ENCODE measurements at regions not wholly inside any gene's neighbourhood (a gene's known extent, or its start where the extent isn't known, plus 50 kb on each side); places are given as distances from the start of the nearest gene placed in this dataset.

DNA sequence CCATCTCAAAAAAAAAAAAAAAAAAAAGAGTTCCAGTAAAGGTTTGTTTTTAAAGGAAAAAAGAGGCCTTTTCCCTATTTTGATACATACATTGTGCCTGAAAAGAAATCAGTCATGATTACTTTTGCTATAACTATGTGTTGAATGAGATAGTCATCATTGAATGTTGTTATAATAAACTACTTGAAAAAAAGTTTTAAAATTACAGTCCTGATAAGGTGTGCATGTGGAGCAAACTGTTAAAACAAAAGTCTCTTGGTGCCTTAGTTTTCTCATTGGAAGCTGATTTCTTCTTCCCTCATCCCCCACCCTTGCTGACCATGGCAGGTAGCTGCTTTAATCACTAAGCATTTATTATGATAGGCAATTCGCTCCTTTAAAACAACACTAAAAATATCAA is 172.3 kb upstream of the TBCA start:
- H3K4me3 ChIP-seq (ENCODE audit: low read depth in 1 of 2, low read length in 2 of 2) = no peak overlapping the region
- H3K4me1 ChIP-seq (ENCODE audit: control insufficient read depth in 1 of 2, insufficient read depth in 2 of 2, low read length in 2 of 2) = no peaks in the 10 kb centered on the region

DNA sequence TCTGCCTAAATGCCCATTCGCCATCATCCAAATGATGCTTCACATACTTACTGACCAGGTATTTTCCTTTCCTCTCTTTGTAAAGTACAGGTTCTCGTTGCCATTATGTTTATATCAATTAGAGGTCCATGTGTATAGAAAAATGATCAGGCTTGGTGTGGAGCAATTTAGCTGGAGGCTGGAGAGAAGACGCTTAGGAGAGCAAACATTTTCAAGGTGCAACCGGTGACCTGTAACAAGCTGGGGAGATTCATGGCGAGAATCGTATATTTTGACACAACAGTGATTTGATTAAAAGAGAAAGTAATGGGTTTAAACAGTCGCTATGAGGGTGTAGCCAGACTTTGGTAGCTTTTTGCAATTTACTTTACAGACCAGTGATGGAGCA is 170.9 kb upstream of the TBCA start:
- no peak overlapping the region for H3K27ac ChIP-seq (ENCODE audit: low read depth, low read length)

More for the DNA sequence above, 172.3 kb upstream of the TBCA start:
- H3K9me3 ChIP-seq (ENCODE audit: control insufficient read depth in 1 of 2, low read length in 2 of 2) = no peaks in the 10 kb centered on the region
- H3K27me3 ChIP-seq (ENCODE audit: control insufficient read depth in 1 of 2, insufficient read depth in 2 of 2, low read length in 2 of 2) = no peaks in the 10 kb centered on the region
- H3K27ac ChIP-seq (ENCODE audit: low read depth, low read length) = no peak overlapping the region
- H3K9ac ChIP-seq (ENCODE audit: low read depth in 1 of 2, low read length in 2 of 2) = no peak overlapping the region
- H3K36me3 ChIP-seq (ENCODE audit: control insufficient read depth in 1 of 2, insufficient read depth in 2 of 2, low read length in 2 of 2) = no peaks in the 10 kb centered on the region

DNA sequence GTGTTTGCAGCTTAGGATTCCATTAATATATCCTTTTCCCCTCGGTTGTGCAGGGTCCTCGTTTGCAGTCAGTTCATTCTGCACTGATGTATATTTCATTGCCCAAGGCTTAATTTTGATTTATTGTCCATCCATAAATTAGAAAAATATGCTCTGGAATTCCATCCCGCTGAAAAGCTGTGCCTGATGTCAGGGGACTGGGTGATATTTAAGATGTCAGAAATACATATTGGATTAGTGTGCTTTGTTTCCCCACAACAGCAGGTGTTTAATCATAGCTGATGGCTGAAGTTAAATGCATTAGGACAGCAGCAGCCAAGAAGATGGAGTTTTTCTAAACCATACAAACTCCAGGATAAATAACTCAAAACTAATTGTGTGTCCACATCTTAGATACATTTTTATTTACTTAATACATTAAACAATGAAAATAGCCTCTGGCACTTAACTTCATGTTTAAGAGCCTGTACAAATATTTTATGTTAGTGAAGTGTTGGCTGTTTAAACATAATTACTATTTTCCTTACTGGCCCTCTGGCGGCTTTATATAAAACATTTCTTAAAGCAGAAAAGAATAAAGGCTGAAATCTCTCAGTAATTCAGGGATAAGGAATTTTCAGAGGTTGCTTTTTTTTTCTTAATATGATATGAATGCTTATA is 170.4 kb upstream of the TBCA start:
- no peak overlapping the region for H3K9ac ChIP-seq (ENCODE audit: low read depth in 1 of 2, low read length in 2 of 2)
- no peaks in the 10 kb centered on the region for H3K36me3 ChIP-seq (ENCODE audit: control insufficient read depth in 1 of 2, insufficient read depth in 2 of 2, low read length in 2 of 2)
- no peak overlapping the region for H3K27ac ChIP-seq (ENCODE audit: low read depth, low read length)
- H3K4me1 ChIP-seq (ENCODE audit: control insufficient read depth in 1 of 2, insufficient read depth in 2 of 2, low read length in 2 of 2) = no peaks in the 10 kb centered on the region
- no peak overlapping the region for H3K4me3 ChIP-seq (ENCODE audit: low read depth in 1 of 2, low read length in 2 of 2)
- no peaks in the 10 kb centered on the region for H3K9me3 ChIP-seq (ENCODE audit: control insufficient read depth in 1 of 2, low read length in 2 of 2)
- peaks cover 0 to under 1% of the 10 kb centered on the region in 2 donors for H3K27me3 ChIP-seq (ENCODE audit: control insufficient read depth in 1 of 2, insufficient read depth in 2 of 2, low read length in 2 of 2)

More for the DNA sequence above, 170.9 kb upstream of the TBCA start:
- H3K9me3 ChIP-seq (ENCODE audit: control insufficient read depth in 1 of 2, low read length in 2 of 2) = no peaks in the 10 kb centered on the region
- no peak overlapping the region for H3K4me3 ChIP-seq (ENCODE audit: low read depth in 1 of 2, low read length in 2 of 2)
- H3K27me3 ChIP-seq (ENCODE audit: control insufficient read depth in 1 of 2, insufficient read depth in 2 of 2, low read length in 2 of 2) = no peaks in the 10 kb centered on the region
- no peak overlapping the region for H3K9ac ChIP-seq (ENCODE audit: low read depth in 1 of 2, low read length in 2 of 2)
- no peaks in the 10 kb centered on the region for H3K36me3 ChIP-seq (ENCODE audit: control insufficient read depth in 1 of 2, insufficient read depth in 2 of 2, low read length in 2 of 2)
- H3K4me1 ChIP-seq (ENCODE audit: control insufficient read depth in 1 of 2, insufficient read depth in 2 of 2, low read length in 2 of 2) = no peaks in the 10 kb centered on the region

DNA sequence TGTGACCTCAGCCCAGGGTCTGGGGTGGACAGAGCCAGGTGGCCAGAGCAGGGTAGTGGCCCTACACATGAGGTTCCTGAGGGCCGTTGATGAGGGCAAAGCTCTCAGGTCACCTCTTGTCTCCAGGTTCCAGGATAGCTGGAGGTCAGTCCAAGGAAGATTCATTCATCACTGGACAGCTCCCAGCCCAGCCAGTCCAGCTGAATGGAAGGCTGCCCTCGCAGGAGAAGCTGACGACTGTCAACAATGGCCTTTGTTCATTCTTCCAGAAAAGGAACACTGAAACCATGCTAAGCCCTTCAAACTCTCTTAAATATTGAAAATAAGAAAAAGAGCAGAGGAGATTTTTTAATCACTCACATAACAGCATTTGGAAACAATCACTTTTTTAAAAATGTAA is 169.7 kb upstream of the TBCA start:
- H3K36me3 ChIP-seq (ENCODE audit: control insufficient read depth in 1 of 2, insufficient read depth in 2 of 2, low read length in 2 of 2) = no peaks in the 10 kb centered on the region
- H3K9ac ChIP-seq (ENCODE audit: low read depth in 1 of 2, low read length in 2 of 2) = no peak overlapping the region
- peaks cover 0 to 3% of the 10 kb centered on the region in 2 donors for H3K27me3 ChIP-seq (ENCODE audit: control insufficient read depth in 1 of 2, insufficient read depth in 2 of 2, low read length in 2 of 2)
- H3K4me1 ChIP-seq (ENCODE audit: control insufficient read depth in 1 of 2, insufficient read depth in 2 of 2, low read length in 2 of 2) = no peaks in the 10 kb centered on the region
- H3K4me3 ChIP-seq (ENCODE audit: low read depth in 1 of 2, low read length in 2 of 2) = no peak overlapping the region
- H3K27ac ChIP-seq (ENCODE audit: low read depth, low read length) = no peak overlapping the region
- H3K9me3 ChIP-seq (ENCODE audit: control insufficient read depth in 1 of 2, low read length in 2 of 2) = no peaks in the 10 kb centered on the region

DNA sequence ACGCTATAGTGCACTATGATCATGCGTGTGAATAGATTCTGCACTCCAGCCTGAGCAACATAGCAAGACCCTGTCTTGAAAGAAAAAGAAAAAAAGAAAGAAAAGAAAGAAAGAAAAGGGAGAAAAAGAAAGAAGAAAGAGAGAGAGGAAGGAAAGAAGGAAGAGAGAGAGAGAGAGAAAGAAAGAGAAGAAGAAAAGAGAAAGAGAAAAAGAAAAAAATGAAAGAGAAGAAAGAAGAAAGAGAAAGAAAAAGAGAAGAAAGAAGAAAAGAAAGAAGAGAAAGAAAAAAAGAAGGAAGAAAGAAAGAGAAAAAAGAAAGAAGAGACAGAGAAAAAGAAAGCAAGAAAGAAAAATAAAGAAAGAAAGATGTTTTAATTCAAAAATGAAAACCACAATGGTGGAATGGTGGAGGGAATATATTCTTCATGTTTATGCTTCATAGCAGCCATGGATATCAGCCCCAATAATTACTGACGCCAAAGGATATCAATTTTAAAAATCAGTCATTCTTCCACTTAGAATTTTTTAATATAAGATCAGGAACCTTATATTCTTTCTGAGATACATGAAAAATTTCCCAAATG is 168.7 kb upstream of the TBCA start:
- Histone ChIP-seq H3K9me3 (ENCODE audit: control insufficient read depth in 1 of 2, low read length in 2 of 2) (no peaks in the 10 kb centered on the region), H3K27me3 (ENCODE audit: control insufficient read depth in 1 of 2, insufficient read depth in 2 of 2, low read length in 2 of 2) (peaks cover 0 to 3% of the 10 kb centered on the region in 2 donors), H3K27ac (ENCODE audit: low read depth, low read length) (no peak overlapping the region), H3K4me3 (ENCODE audit: low read depth in 1 of 2, low read length in 2 of 2) (no peak overlapping the region), H3K9ac (ENCODE audit: low read depth in 1 of 2, low read length in 2 of 2) (no peak overlapping the region), H3K4me1 (ENCODE audit: control insufficient read depth in 1 of 2, insufficient read depth in 2 of 2, low read length in 2 of 2) (no peaks in the 10 kb centered on the region), H3K36me3 (ENCODE audit: control insufficient read depth in 1 of 2, insufficient read depth in 2 of 2, low read length in 2 of 2) (no peaks in the 10 kb centered on the region)

DNA sequence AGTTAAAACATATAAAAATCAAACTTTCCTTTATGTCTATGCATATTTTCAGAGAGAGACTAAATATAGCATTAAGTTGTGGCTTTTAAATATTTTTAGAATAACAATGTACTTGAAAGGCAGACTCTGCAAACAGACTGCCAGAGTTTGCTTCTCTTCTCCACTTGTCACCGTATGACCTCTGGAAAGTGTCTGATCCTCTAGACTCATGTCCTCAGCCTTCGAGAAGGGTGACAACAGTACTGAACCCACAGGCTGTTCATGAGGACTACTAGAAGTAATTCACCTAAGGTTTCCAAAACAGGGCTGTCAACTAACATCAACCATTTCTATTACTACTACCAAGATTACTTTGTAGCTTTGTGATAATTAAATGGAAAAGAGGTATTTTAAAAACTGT is 167.7 kb upstream of the TBCA start:
- H3K36me3 ChIP-seq (ENCODE audit: control insufficient read depth in 1 of 2, insufficient read depth in 2 of 2, low read length in 2 of 2) = no peaks in the 10 kb centered on the region
- H3K9ac ChIP-seq (ENCODE audit: low read depth in 1 of 2, low read length in 2 of 2) = no peak overlapping the region
- no peak overlapping the region for H3K4me3 ChIP-seq (ENCODE audit: low read depth in 1 of 2, low read length in 2 of 2)
- H3K27ac ChIP-seq (ENCODE audit: low read depth, low read length) = no peak overlapping the region
- peaks cover 0 to 3% of the 10 kb centered on the region in 2 donors for H3K27me3 ChIP-seq (ENCODE audit: control insufficient read depth in 1 of 2, insufficient read depth in 2 of 2, low read length in 2 of 2)
- H3K9me3 ChIP-seq (ENCODE audit: control insufficient read depth in 1 of 2, low read length in 2 of 2) = no peaks in the 10 kb centered on the region
- H3K4me1 ChIP-seq (ENCODE audit: control insufficient read depth in 1 of 2, insufficient read depth in 2 of 2, low read length in 2 of 2) = no peaks in the 10 kb centered on the region

DNA sequence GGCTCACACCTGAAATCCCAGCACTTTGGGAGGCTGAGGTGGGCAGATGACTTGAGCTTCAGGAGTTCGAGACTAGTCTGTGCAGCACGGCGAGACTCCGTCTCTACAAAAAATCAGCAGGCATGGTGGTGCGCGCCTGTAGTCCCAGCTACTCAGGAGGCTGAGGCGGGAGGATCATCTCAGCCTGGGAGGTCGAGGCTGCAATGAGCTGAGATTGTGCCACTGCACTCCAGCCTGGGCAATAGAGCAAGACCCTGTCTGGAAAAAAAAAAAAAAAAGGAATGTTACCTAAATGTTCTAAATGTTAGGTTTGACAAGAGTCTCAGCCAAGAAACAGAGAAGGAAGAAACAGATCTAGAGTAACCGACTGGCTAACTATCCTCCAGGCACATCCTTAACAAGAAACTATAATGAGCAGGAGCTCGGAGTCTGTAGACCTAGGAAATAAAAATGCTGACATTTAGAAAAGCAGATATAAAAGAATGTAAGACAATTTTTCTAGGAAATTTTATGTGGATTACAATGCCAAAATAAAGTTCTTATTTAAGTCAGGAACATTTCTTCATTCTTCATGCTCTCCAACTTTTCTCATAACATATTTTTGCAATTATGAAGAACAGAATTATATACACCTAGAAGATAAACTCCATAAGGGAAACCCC is 166.6 kb upstream of the TBCA start:
- no peak overlapping the region for H3K27ac ChIP-seq (ENCODE audit: low read depth, low read length)
- H3K27me3 ChIP-seq (ENCODE audit: control insufficient read depth in 1 of 2, insufficient read depth in 2 of 2, low read length in 2 of 2) = peaks cover 0 to 3% of the 10 kb centered on the region in 2 donors
- no peaks in the 10 kb centered on the region for H3K36me3 ChIP-seq (ENCODE audit: control insufficient read depth in 1 of 2, insufficient read depth in 2 of 2, low read length in 2 of 2)
- no peak overlapping the region for H3K4me3 ChIP-seq (ENCODE audit: low read depth in 1 of 2, low read length in 2 of 2)
- no peaks in the 10 kb centered on the region for H3K9me3 ChIP-seq (ENCODE audit: control insufficient read depth in 1 of 2, low read length in 2 of 2)
- H3K4me1 ChIP-seq (ENCODE audit: control insufficient read depth in 1 of 2, insufficient read depth in 2 of 2, low read length in 2 of 2) = no peaks in the 10 kb centered on the region
- H3K9ac ChIP-seq (ENCODE audit: low read depth in 1 of 2, low read length in 2 of 2) = no peak overlapping the region

DNA sequence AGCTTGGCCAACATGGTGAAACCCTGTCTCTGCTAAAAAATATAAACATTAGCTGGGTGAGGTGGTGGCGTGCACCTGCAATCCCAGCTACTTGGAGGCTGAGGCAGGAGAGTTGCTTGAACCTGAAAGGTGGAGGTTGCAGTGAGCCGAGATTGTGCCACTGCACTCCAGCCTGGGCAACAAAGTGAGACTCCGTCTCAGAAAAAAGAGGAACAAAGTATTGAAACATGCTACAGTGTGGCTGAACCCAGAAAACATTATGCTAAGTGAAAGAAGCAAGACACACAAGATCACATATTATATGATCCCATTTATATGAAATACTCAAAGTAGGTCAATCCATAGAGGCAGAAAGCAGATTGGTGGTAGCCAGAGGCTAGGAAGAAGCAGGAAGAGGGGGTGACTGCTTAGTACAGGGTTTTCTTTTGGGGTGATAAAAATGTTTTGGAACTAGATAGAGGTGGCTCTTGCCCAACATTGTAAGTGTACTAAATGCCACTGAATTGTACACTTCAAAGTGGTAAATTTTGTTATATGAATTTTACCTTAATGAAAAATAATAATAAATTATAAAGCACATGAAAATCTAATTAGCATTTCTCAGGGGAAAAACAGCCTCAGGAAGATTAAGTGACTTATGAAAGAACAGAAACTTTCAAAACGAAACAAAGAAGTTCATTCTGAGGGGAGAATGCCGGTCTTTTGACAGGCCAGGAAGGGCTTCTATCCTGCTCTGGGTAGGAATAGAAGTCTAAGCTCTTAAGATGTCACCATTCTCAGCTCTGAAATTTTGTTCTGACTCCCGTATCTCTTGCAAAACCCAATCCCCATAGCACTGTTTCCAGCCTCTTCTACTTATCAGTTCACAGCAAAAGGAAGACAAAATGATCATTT is 161.1 kb upstream of the TBCA start:
- Histone ChIP-seq H3K4me3 (ENCODE audit: low read depth in 1 of 2, low read length in 2 of 2) (no peak overlapping the region), H3K27ac (ENCODE audit: low read depth, low read length) (no peak overlapping the region), H3K27me3 (ENCODE audit: control insufficient read depth in 1 of 2, insufficient read depth in 2 of 2, low read length in 2 of 2) (peaks cover 0 to 3% of the 10 kb centered on the region in 2 donors), H3K36me3 (ENCODE audit: control insufficient read depth in 1 of 2, insufficient read depth in 2 of 2, low read length in 2 of 2) (no peaks in the 10 kb centered on the region), H3K4me1 (ENCODE audit: control insufficient read depth in 1 of 2, insufficient read depth in 2 of 2, low read length in 2 of 2) (peaks cover 0 to 7% of the 10 kb centered on the region in 2 donors), H3K9ac (ENCODE audit: low read depth in 1 of 2, low read length in 2 of 2) (no peak overlapping the region), H3K9me3 (ENCODE audit: control insufficient read depth in 1 of 2, low read length in 2 of 2) (no peaks in the 10 kb centered on the region)

DNA sequence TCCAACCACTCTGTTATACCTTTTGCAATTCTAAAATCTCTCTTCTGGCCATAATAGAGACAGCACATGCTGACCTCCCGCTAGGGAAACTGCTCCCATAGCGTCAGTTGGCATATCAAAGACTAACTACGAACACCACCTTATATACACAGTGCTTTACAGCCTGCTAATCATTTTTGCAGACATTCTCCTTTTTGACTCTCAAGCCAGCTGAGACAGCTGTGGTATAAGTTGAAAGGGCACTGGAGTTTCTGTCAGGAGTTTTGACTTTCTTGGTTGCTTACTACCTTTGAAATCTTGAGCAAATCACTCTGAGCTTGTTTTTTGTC is 160.2 kb upstream of the TBCA start:
- peaks cover 0 to 1% of the 10 kb centered on the region in 2 donors for H3K27me3 ChIP-seq (ENCODE audit: control insufficient read depth in 1 of 2, insufficient read depth in 2 of 2, low read length in 2 of 2)
- no peak overlapping the region for H3K9ac ChIP-seq (ENCODE audit: low read depth in 1 of 2, low read length in 2 of 2)
- no peak overlapping the region for H3K27ac ChIP-seq (ENCODE audit: low read depth, low read length)
- H3K9me3 ChIP-seq (ENCODE audit: control insufficient read depth in 1 of 2, low read length in 2 of 2) = no peaks in the 10 kb centered on the region
- H3K36me3 ChIP-seq (ENCODE audit: control insufficient read depth in 1 of 2, insufficient read depth in 2 of 2, low read length in 2 of 2) = no peaks in the 10 kb centered on the region
- H3K4me3 ChIP-seq (ENCODE audit: low read depth in 1 of 2, low read length in 2 of 2) = no peak overlapping the region
- H3K4me1 ChIP-seq (ENCODE audit: control insufficient read depth in 1 of 2, insufficient read depth in 2 of 2, low read length in 2 of 2) = peaks cover 0 to 7% of the 10 kb centered on the region in 2 donors

Measured in duodenal mucosa (tissue), 2 donors.